Activated CD4-positive, alpha-beta T cell treated with anti-CD3 and anti-CD28 coated beads, Interleukin-10, Interleukin-2, amounts not matched to agents 100 ng/mL and 50 ng/mL, durations not matched to agents 16 hours and 8 hours (primary cell): ENCODE measurements at regions not wholly inside any gene's neighbourhood (a gene's known extent, or its start where the extent isn't known, plus 50 kb on each side); places are given as distances from the start of the nearest gene placed in this dataset.

ENCODE experiments used
- DNase-seq: peaks from one replicate; pipeline ENCODE4 v3.0.0-alpha.2; 2020

DNA sequence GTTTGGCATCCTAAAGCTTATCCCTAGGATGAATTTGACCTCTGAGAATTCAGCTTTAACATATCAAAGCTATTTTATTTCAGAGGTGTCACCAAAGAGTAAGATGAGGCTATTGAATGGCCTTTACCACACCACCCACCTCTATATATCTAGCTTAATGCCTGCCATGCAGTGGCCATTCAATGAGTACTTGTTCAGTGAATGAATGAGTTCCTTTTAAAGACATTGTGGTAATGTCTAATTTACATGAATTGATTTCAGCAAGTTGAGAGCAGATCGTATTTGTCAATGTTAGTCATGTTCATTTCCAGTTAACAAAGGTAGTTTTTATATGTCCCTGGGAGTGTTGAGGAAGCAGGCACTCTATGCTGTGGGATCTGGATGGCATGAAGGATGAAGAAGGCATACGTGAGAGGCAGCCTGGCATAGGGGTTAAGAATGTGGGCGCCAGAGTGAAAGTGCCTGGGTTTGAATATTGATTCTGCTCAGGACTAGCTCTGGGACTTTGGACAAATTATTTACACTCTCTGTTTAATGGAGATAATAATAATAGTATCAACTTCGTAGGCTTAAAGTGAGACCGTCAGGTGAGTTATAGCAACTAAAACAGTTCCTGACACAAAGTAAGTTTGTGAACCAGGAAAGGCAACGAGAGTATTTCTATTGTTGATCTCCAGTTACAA is 434.1 kb upstream of the CHST9 start:
- no peak for DNase-seq

DNA sequence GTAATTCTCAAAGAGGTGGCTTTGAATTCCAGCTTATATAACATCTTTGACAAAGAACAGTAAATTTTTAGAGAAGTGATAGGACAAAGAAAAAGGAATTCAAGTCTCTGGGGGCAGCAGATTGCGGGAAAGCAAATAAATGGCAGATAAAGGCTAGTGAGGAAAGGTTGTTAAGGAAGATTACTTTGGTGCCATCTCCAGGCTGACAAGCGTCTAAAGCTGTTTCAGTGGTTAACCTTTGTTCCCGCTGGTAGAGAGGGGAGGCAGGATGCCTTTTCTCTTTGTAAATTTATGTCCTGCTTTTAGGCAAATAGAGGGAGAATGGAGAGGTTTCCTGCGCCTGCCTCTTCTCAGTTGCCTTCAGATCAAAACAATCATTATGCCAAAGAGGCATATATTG is 431.2 kb upstream of the CHST9 start:
- no peak for DNase-seq

- no peak for DNase-seq
Measured at GRCh38 chr18:27614951-27615844, 430.1 kb upstream of the CHST9 start.

- no peak for DNase-seq
Measured at GRCh38 chr18:27609221-27609620, 424.1 kb upstream of the CHST9 start.

DNA sequence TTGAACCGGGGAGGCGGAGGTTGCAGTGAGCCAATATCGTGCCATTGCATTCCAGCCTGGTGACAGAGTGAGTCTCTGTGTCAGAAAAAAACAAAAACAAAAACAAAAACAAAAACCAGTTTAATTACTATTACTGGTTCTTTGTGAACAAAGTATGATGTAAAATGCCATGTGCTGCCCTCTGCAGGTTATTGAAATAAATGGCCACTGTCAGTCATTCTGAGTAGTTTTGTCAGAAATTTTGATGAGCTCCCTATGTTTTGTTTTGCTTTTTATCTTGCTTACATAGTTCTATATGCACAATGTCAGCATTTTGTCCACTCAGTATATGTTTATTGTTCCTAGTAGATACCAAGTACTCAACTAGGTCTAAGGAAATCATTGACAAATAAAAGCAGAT is 423.6 kb upstream of the CHST9 start:
- no peak for DNase-seq

DNA sequence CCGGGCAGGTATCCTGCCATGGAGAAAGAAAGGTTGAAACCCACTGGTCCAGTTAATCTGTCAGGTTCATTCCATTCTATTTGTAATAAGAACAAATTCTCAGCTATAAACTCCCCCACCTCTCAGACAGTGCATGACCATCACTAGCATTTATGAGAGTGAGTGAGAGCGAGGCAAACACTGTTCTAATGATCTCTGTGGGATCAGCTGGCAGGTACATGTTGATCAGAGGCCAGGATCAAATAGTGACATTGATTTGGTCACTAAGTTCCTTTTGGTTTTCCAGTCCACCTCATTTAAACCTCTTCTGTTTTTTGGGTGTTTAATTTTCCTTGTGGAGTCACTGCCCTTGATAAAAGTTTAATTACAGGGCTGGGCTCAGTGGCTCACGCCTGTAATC is 423.1 kb upstream of the CHST9 start:
- DNase-seq, result no peak

DNA sequence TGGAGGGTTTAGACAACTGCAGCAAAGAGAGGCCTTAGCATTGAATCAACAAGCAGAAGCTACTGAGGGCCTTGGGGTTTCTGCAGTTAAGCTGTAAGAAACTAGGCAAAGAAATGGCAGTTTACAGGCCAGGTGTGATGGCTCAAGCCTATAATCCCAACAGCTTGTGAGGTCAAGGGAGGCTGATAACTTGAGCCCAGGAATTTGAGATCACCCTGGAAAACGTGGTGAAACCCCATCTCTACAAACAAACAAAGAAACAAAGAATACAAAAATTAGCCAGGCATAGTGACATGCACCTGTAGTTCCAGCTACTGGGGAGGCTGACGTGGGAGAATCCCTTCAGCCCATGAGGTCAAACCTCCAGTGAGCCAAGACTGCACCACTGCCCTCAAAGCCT is 421.6 kb upstream of the CHST9 start:
- DNase-seq, result no peak

DNA sequence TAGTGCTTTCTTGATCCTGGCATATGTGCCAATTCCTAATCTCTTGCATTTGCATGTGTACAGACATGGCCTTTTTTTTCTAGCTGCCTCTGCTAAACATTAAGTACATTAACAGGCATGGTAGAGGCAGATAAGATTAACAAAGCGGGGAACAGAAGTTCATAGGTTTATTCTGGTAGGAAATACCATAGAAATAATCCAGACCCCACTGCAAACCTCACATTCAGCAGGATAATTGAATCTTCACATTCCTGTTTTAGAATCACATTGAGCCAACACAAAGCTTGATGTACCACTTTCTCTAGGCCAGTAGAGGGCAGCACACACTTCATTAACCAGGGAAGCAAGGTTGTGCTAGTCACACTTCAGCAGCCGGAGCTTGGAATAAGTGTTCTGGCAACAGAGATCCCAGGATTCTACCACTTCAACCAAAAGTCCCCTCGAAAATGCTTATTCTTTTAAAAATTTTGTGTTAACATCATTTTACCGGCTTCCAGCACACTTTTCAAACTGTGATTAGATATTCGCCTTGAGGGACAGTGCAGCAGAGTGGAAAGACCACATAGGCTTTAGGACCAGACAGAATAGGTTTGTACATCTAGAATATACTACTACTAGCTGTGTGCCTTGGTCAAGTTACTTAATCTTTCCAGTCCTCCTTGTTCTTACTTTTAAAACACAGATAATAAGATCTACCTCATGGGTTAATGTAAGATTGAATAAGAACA is 420.2 kb upstream of the CHST9 start:
- peak; percentile 54 for DNase-seq

- DNase-seq, result no peak
Measured at GRCh38 chr18:27604583-27604982, 419.5 kb upstream of the CHST9 start.

GRCh38 chr18:27602092-27602491 is 417.0 kb upstream of the CHST9 start:
- DNase-seq, result no peak

- DNase-seq, result no peak
Measured at GRCh38 chr18:27600245-27600644, 415.1 kb upstream of the CHST9 start.

- peak; percentile 59 for DNase-seq
Measured at GRCh38 chr18:27599202-27599829, 414.2 kb upstream of the CHST9 start.

GRCh38 chr18:27595113-27595838 is 410.2 kb upstream of the CHST9 start:
- DNase-seq, result no peak

- no peak for DNase-seq
Measured at GRCh38 chr18:27585602-27586173, 400.6 kb upstream of the CHST9 start.

DNA sequence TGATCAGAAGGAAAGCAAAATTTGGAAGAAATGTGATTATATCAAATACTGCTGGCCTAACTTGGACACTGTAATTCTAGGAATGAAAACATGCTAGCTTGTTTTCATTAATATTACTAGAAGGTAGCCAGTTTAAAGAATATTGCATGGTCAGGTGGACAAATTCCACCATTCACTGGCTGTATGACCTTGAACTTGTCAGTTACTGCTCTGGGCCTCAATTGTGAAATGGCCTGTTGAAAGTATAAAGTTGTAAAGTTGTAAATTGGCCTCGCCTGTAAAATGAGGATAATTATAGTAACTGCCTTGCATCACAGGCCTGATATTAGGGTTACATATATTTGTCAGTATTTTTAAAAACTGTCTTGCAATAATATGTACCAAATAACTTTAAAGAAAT is 398.4 kb upstream of the CHST9 start:
- DNase-seq, result no peak

- DNase-seq, result no peak
Measured at GRCh38 chr18:27582760-27583412, 397.8 kb upstream of the CHST9 start.

GRCh38 chr18:27581296-27581904 is 396.3 kb upstream of the CHST9 start:
- DNase-seq, result no peak

- no peak for DNase-seq
Measured at GRCh38 chr18:27579364-27579763, 394.3 kb upstream of the CHST9 start.

DNA sequence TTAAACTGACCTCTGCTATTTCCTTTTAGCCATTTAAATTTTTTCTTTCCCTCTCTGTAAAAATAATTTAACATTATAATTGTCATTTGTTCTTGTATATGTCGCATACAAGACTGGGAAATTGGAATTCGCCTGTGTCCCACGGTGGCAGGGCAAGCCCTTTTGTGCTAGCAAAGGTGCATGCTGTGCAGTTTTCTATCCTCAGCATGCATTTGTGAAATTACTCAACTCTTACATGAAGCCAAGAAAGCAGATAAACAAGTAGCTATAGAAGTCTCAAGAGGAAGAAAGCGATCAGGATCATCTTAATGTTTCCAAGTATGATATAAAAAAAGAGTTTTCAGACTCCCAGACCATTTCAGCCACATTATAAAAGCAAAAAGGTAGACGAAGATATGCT is 392.6 kb upstream of the CHST9 start:
- DNase-seq, result no peak

- DNase-seq, result no peak
Measured at GRCh38 chr18:27577265-27577664, 392.2 kb upstream of the CHST9 start.

DNA sequence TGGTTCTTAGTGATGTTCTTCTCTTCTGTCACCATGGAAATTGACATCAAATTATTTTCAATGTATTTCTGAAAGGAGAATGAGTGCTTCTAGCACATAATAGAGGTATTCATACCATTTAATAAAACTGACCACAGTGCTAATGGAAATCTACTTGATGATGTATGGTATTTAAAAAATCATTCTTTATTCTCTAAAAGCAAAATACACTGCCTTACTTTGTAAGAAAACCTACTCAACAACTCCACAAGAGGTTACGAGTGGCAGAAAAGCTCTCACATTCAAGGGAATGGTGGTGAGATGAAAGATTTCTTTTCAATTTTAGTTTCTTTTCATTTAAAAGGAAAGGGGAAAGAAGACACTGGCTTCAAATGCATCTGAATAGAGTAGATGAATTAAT is 382.3 kb upstream of the CHST9 start:
- DNase-seq, result no peak
